HG02588 (cell line): ENCODE measurements at regions not wholly inside any gene's neighbourhood (a gene's known extent, or its start where the extent isn't known, plus 50 kb on each side); places are given as distances from the start of the nearest gene placed in this dataset.
"Not testable (repeated sequence)": the region's sequence is repeated elsewhere in the genome, so short reads cannot be mapped to it uniquely, and the experiment has no call there.

Experiments
- ATAC-seq: cut with Tn5 transposase; IDR thresholded peaks from one replicate; pipeline ENCODE4 v1.9.1; 2021; ENCODE audit warnings: mild to moderate bottlenecking, moderate library complexity; ENCODE audit not compliant: unreplicated experiment

DNA sequence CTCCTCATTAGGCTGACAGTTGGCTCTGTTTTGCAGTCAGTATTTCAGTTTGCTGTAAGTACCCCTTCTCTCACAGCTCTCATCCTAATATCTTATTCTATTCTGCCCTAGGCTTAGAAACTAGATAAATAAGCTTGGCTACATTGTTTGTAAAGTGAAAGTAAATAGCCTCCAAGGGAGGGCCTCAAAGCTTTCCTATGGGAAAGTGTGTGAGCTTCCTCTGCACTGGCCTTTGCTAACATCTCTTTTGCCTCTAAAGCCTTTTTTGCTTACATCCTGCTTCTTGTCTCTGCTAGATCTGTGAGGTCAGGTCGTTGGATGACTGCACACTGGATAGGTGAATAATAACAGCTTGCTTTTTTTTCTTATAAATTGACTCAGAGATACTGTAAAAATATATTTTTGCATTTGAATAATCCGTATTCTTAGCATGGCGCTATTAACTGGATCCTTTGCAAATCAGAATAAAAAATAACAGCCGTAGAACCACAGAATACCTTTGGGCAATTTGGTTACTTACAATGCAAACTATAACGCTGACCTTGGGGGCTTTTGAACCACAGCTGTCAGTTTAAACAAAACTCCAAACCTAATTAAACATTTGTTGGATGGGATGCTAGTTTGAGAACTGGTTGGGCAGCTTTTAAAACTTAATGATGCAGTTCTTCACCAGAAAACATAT lies 55.1 kb downstream of the TTC6 start:
- ATAC-seq = no peak

DNA sequence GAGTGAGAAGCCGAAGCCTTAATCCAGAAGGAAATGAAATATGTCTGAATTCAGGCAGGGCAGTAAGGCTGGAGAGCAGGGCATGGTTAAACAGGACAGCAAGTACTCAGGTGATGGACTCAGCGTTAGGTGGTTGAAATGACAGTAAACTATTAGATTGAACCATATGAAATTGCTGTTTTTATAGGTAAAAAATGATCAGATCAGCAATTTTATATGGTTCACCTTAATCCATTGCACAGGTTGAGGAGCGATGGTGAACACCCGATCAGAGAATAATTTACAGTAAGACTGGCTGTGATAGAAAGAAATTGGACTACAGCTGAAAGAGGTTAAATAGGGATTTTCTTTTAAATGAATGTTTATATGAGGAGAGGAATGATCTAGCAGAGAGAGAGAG lies 56.6 kb downstream of the TTC6 start:
- no peak for ATAC-seq

DNA sequence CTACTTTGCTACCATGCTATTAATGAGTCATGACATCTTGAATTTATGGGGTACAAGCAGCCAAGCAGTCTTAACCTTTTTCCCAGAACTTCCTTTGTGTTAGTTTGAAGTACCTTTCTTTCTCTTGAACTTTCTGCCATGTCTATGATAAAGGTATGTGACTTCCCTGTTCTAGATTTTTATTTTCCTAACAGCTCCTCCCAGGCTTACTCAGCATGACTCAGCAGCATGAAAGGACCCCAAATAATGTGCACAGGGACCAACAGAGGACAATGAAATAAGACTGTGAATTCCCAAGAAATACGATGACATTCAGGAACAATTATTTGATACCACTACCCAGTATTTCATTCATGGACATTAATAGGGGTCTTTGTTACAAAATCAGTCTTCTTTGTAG lies 60.0 kb downstream of the TTC6 start:
- no peak for ATAC-seq

DNA sequence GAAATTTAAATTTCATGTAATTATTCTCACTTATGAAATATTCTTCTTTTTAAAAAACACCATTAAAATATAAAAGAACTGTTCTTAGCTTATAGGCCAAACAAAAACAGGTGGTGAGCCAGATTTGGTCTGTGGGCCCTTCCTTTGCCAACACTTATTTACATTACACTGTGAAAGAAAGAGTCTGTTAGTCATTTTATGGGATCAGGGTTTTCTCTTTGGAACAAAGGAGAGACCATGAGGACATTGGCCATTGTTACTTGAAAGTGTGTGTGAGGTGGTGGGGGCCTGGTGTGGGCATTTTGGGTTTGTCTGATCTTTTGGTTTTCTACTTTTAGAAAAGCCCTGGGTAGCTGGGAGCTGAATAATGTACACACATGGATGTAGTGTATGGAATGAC lies 62.7 kb downstream of the TTC6 start:
- no peak for ATAC-seq

DNA sequence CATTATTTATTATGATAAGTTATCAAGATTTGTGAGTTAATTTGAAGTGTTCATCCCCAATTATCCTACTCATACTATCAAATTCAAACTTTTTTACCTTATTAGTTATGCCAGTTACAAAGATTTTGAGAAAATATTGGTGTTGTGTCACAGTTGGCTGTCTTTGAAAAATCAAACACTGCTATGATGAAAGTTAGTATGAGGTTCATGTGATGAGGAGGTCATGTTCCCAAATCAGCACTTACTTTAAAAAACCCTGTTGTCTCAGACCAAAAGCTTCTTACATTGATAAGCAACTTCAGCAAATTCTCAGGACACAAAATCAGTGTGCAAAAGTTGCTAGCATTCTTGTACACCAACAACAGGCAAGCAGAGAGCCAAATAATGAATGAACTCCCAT lies 68.1 kb downstream of the TTC6 start:
- ATAC-seq = no peak

DNA sequence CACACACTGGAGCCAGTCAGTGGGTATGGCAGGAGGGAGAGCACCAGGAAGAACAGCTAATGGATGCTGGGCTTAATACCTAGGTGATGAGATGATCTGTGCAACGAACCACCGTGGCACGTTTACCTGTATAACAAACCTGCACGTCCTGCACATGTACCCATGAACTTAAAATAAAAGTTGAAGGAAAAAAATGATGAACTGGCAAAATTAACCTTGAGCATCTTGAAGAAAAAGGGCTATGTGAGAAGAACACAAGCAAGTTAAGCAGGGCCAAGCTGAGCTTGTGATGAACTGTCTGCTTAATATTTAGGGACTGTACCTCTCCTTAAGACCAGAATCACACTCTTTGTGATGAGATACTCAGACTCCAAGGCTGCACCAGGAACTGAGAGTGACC lies 70.0 kb downstream of the TTC6 start:
- ATAC-seq = no peak

DNA sequence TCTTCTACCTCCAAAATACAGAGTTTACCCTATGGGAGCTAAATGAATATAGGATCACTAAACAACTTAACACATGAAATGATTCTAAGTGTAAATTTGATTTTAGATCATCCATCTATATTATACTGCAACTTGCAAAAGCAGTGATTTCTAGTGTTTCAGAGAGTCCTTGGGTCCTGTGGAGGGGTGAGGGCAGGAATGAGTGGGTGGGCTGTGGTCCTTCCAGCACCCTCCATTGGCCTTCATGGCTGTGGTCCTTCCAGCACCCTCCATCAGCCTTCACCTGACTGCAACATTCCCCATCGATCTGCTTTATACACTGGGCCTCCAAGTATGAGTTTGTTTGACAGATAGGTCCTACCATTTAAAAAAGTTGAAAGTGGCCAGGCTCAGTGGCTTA lies 70.5 kb downstream of the TTC6 start:
- ATAC-seq = no peak

DNA sequence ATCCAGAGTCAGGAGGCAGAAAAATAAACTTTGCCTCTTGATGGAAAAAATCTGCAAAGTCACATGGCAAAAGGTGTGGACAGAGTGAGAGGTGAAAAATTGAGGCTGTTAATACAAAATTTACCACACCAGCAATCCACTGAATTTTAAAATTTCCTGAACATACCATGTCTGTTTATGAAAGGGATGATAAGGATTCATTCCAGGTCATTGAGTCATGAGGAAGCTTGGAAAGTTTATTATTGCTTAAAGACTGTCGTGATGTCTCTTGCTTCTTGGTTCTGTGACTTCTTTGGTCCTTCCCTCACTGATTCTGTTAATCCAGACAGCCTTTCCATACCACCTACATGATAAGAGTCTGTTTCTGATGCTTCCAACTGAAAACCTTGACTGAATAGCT lies 73.2 kb downstream of the TTC6 start:
- ATAC-seq = no peak

DNA sequence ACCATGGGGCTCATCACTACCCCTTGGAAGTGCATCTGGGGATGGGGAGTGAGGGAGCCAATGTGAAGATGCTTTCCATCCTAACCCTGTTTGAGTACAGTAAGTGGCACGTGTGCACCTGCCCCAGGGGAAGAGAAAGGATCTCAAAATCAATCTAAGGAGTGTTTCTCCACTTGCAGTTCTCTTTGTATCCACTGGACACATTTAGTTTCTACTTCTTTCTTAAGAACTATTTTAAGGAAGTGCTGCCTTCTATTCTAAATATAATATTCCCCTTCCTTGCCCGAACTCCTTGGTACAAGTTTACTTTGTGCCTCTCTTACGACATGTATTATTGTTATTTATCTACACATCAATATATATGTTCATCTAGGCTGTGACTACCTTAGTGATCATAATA lies 73.8 kb downstream of the TTC6 start:
- ATAC-seq = no peak

DNA sequence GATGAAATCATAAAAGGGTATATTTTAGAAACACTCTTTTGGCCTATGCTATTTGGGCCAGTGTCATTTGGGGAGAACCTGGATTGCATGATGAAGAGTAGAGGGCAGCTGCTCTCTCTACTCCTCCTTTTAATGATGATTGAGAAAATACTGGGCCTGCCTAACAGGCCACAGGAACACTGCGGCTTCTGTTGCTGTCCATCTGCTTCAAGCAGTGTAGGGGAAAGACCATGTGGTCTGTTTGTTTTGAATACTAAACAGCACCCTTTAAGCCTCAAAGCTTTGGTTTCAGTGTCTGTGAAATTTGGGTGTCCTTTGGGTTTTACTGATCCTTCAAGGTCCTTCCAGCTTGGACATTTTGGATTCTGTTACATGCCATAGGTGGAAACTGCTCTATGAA lies 78.0 kb downstream of the TTC6 start:
- no peak for ATAC-seq

DNA sequence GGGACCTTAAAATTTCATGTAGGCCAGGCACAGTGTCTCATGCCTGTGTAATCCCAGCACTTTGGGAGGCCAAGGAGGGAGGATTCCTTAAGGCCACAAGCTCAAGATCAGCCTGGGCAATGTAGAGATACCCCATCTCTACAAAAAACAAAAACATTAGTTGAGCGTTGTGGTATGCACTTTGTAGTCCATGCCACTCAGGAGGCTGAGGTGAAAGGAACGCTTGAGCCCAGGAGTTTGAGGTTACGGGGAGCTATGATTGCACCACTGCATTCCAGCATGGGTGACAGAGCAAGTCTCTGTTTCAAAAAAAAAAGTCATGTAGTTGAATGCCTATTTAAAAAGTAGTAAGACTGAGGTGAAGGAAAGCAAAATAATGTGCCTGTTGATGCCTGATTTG lies 83.5 kb downstream of the TTC6 start:
- ATAC-seq = no peak

DNA sequence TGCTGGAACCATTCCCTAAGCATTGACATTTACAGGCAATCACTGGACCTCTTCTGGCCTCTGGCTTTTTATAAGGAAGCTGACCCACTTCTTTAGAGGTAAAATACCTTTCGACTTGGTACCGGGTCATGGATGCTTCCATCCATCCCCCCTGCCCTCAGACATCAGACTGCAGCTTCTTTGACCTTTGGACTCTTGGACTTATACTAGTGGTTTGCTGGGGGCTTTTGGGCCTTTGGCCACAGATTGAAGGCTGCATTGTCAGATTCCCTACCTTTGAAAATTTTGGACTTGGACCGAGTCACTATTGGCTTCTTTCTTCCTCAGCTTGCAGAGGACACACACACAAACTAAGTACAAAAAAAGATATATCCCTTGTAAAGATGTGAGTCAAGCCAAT lies 86.1 kb downstream of the TTC6 start:
- no peak for ATAC-seq

DNA sequence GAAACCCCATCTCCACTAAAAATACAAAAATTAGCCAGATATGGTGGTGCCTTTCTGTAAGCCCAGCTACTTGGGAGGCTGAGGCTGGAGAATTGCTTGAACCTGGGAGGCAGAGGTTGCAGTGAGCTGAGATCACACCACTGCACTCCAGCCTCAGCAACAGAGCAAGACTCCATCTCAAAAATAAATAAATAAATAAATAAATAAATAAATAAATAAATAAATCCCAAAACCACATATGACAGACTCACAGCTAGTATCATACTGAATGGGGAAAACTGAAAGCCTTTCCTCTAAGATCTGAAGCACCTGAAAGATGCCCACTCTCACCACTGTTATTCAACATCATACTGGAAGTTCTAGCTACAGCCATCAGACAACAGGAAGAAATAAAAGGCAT lies 97.3 kb downstream of the TTC6 start:
- ATAC-seq = not testable (repeated sequence)

DNA sequence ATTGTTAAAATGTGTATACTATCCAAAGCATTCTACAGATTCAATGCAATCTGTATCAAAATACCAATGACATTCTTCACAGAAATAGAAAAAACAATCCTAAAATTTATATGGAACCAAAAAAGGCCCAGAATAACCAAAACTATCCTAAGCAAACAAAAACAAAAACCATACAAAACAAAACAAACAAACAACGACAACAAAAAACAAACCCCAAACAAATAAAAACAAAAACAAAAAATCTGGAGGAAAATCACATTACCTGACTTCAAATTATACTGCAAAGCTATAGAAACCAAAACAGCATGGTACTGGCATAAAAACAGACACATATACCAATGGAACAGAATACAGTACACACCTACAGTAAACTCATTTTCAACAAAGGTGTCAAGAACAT lies 98.0 kb downstream of the TTC6 start:
- not testable (repeated sequence) for ATAC-seq

DNA sequence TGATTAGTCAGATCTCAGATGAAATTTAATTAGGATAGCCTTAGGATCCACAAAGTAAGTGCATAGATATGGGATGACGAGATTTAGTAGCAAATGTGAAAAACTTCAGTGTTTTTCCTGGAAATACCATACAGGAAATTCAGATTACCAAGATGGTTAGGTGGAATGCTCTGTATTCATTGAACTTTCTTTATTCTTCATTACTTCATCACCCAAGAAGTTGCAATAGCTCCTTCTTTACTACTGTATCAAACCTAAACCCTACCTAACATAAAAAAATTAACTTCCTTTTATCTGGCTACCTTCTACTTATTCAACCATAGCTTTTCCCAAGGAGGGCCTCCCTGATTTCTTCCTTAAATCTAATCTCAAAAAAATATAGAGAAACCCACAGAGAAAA lies 100.4 kb downstream of the TTC6 start:
- ATAC-seq = no peak

DNA sequence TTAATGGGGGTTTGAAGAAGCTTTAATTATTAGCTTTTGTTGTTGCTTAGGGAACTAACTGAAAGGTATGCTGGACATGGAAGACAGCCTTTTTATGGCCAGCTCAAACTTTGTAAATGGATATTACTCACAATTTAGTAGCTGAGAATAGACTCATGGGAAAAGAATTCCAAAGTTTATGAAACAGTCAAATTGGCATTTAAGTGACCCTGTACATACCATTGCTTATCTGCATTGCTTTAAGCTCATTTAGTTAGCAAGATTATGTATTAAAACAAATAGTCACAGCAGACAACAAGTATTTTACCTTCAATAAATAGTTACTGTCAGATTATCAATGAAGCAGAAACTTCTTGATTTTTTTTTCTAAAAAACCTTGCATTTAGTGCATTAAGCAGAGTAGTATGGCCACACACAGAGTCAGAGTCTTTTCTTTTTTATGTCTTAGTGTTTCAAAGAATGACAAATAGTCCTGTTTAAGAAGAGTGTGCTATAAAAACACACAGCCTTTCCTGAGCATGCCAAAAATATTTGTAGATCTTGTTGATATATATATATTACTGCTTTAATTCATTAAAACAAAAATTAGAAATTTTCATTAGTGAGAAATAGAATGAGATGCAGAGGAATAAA lies 102.2 kb downstream of the TTC6 start:
- no peak for ATAC-seq

DNA sequence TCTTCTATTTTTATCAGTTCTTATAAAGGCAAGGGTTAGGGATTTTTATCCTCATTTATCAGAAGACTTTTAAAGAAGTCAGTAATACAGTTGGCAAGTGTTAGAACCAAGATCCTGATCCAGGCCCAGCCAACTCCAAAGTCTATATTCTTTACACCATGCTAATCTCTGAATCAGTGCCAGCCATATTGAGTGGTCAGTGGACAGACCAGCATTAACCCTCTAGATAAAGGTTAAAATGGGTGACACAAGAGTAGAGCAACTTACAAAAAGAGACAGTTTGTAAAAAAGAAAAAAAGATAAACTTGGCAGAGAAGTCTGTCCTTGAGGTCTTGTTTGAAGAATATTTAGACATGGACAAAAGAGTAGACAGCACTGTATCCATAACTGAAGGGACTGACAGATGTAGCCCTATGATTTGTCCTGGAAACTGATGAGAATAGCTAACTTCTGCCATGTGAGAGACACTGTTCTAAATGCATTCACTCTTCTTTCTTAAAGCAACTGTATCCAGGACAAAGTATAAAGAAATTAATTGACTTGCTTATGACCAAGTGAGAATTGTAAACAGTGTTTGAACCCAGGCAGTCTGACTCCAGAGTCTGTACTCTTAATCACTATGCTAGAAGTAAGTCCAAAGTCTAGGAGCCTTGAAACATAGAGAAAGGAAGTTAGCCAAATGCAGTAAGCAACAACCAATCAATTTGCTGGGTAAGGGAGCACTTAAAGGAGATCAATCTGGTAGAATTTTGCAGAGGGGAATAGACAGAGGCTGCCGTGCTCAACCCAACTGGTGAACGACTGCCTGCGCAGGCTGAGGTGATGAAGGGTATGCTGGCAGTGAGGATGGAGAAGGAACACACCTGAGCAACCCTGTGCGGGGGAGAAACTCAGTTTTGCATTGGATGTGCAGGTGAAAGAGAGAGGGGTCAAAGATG lies 103.7 kb downstream of the TTC6 start:
- no peak for ATAC-seq

DNA sequence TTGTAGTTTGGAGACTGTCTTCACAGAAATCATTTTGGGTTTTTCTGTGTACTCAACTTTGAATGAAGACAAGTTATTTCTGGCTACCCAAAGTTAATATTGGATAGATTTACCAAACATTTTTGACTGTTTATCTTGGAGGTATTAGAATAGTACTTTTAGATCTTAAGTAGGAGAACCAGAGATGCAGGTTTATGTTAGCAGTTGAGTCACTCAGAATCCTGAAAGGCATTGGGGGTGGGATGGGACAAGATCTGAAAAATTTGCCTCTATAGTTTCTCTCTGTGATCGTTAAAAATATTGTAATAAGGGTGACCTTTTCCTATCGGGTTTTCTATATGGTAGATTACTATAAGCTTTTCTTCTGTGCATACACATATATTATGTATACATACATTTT lies 112.3 kb downstream of the TTC6 start:
- ATAC-seq = no peak

DNA sequence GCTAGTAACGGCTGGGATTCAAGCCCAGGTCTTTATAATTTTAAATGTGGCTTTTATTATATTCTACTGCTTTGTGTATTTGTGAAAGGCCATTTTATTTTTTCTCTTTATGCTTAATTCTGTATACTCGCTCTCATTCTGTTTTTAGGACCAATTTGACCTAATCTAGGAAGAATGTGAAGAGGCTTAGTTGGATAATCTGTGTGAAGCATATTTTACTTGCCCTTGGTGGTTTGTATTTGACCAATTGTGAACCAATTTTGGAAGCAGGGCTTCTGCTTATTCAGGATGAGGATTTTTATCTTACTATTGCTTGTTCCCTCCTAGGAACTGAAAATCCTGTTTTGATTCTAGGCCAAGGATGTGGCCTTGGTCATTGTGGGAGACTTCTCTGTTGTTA lies 113.1 kb downstream of the TTC6 start:
- no peak for ATAC-seq

DNA sequence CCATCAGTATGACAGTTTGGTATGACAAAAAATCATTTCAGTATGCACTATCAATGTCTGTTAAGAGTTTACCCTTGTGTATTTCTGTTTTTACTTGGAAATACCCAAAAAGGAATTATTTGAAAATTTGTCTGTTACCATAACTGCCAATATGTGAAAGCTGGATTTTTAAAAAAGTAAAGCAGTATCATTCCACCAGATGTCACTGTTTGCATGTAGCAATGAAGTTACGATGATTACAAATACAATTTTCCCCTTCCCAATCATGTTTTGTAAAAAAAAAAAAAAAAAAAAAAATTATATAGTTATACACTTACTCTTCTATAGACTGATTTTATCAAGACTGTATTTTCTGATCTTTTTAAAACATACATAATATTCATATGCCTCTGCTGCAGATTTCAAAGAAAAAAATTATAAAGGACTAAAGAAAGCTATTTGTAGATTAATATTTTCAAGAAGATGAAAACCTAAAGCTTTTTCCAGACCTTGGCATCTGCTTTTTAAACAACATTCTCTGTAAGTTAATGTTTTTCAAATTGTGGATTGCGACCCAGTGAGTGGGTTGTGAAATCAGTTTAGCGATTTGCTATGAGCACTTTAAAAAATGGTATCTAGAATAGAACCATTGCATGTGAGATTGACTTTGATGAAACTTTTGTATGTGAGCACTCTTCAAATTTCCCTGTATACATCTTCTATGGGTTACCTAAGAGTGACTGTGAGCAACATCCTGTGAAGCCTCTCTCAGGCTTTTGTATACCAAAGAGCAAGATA lies 114.2 kb downstream of the TTC6 start:
- ATAC-seq = no peak

DNA sequence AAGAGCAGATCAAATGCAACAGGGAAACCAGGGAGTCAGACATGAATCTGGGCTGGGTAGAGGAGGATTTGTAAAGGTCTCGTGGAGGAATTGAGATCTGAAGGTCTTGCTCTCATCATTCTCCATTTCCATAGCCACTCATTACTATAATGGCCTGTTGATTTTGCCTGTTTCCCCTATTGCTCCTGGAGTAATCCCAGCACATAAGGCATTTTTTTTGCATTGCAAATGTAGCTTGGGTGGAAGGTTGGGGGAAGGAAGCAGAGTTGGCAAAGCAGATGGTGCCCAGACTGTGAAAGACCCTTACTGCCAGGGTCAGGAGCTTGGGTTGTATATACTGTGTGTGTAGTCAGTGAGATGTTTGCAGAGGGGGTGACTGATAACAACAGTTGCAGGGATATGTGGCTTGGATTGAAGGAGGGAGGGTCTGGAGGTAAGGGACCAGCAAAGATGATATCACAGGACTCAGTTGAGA lies 116.0 kb downstream of the TTC6 start:
- no peak for ATAC-seq
